ENCODE measurements at regions not wholly inside any gene's neighbourhood (a gene's known extent, or its start where the extent isn't known, plus 50 kb on each side); places are given as distances from the start of the nearest gene placed in this dataset.

- no peak for TF ChIP-seq CTCF (IDR thresholded peaks at IDR 0.05)
- no peak for TF ChIP-seq POLR2A (IDR thresholded peaks at IDR 0.05)
- TF ChIP-seq POLR2AphosphoS5 (IDR thresholded peaks at IDR 0.05; ENCODE audit: insufficient read depth in 1 of 2, low read depth in 1 of 2), result no peak
- no peak overlapping the region for H3K27ac ChIP-seq
- intact Hi-C loops (cut with DNase I), result no loop called here
- no peaks in the 10 kb centered on the region for H3K36me3 ChIP-seq
- H3K27me3 ChIP-seq, result no peaks in the 10 kb centered on the region
- no peak overlapping the region for H3K4me3 ChIP-seq
- H3K4me1 ChIP-seq, result no peaks in the 10 kb centered on the region
- no peak for DNase-seq (ENCODE audit: extremely low spot score in 2 of 2)
- no peaks in the 10 kb centered on the region for H3K9me3 ChIP-seq
These were observed 145.4 kb upstream of the EYS start for GRCh38 chr6:65852369-65852852.

DNA sequence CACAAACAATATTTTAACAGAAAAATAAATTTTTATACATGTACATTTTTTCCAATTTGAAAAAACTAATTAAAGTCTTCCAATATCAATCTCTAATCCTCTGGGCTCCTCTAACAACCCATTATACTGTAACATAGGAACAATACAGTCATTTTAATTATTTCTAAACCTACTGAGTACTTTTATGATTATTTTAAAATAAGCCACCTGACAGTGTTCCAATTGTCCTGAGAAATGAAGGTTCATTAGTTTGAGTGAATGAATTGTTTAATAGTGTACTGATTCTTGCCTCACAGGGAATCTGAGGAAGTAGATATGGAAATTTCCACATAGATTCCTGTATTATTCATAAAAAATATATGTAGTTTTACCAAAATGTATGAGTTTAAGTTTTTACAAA is 123.1 kb upstream of the EYS start:
- no peak overlapping the region for H3K4me3 ChIP-seq
- no peaks in the 10 kb centered on the region for H3K27me3 ChIP-seq
- no peak for DNase-seq (ENCODE audit: extremely low spot score in 2 of 2)
- no peaks in the 10 kb centered on the region for H3K9me3 ChIP-seq
- no peaks in the 10 kb centered on the region for H3K36me3 ChIP-seq
- no peak overlapping the region for H3K27ac ChIP-seq
- intact Hi-C loops (cut with DNase I), result no loop called here
- TF ChIP-seq POLR2A (IDR thresholded peaks at IDR 0.05), result no peak
- TF ChIP-seq POLR2AphosphoS5 (IDR thresholded peaks at IDR 0.05; ENCODE audit: insufficient read depth in 1 of 2, low read depth in 1 of 2), result no peak
- no peak for TF ChIP-seq CTCF (IDR thresholded peaks at IDR 0.05)
- H3K4me1 ChIP-seq, result no peaks in the 10 kb centered on the region

- Histone ChIP-seq H3K27me3 (no peaks in the 10 kb centered on the region), H3K36me3 (no peaks in the 10 kb centered on the region), H3K27ac (no peak overlapping the region), H3K4me1 (no peaks in the 10 kb centered on the region), H3K9me3 (no peaks in the 10 kb centered on the region), H3K4me3 (no peak overlapping the region)
- TF ChIP-seq POLR2A (IDR thresholded peaks at IDR 0.05) (no peak), POLR2AphosphoS5 (IDR thresholded peaks at IDR 0.05; ENCODE audit: insufficient read depth in 1 of 2, low read depth in 1 of 2) (no peak), CTCF (IDR thresholded peaks at IDR 0.05) (no peak)
- intact Hi-C loops (cut with DNase I), result no loop called here
- no peak for DNase-seq (ENCODE audit: extremely low spot score in 2 of 2)
These were observed 112.1 kb upstream of the EYS start for GRCh38 chr6:65819152-65819551.

DNA sequence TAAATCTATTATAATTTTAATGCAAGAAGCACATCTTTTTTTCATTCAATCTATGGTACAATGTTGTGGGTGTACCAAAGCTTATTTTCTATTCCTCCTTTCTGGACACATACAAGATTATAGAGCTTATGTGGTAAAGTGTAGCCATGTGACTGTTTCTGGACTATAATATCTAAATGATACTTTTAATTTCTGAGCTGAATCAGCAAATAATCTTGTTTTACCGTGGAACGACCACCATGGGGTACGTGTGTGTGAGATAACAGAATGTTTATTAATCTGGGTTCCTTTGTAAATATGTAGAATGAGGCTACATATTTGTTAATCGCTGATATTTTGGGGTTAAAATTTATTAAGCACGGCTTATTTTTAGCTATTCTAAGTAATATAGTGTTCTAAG is 111.5 kb upstream of the EYS start:
- H3K4me1 ChIP-seq, result no peaks in the 10 kb centered on the region
- no peak overlapping the region for H3K4me3 ChIP-seq
- no peak overlapping the region for H3K27ac ChIP-seq
- intact Hi-C loops (cut with DNase I), result no loop called here
- no peaks in the 10 kb centered on the region for H3K9me3 ChIP-seq
- no peaks in the 10 kb centered on the region for H3K36me3 ChIP-seq
- H3K27me3 ChIP-seq, result no peaks in the 10 kb centered on the region
- TF ChIP-seq CTCF (IDR thresholded peaks at IDR 0.05) (no peak), POLR2A (IDR thresholded peaks at IDR 0.05) (no peak), POLR2AphosphoS5 (IDR thresholded peaks at IDR 0.05; ENCODE audit: insufficient read depth in 1 of 2, low read depth in 1 of 2) (no peak)
- no peak for DNase-seq (ENCODE audit: extremely low spot score in 2 of 2)

DNA sequence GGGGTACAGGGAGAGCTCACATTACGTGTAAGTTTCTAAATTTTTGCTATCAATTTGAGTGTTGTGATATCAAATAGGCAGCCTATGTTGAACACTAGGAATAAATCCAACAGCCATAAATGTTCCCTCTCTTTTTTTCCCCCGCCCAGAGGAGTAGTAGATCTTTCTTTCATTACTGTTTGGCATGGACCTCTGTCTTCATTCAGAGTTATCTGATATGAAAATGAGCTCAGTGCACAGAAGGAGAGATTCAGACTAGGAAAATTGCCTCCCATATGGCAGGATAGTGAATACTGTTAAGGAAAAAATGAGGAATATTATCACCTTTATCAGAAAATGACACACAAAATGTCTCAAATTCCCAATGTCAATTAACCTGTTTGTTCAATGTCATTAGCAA is 110.0 kb upstream of the EYS start:
- no peak overlapping the region for H3K27ac ChIP-seq
- no peaks in the 10 kb centered on the region for H3K9me3 ChIP-seq
- TF ChIP-seq CTCF (IDR thresholded peaks at IDR 0.05) (no peak), POLR2AphosphoS5 (IDR thresholded peaks at IDR 0.05; ENCODE audit: insufficient read depth in 1 of 2, low read depth in 1 of 2) (no peak), POLR2A (IDR thresholded peaks at IDR 0.05) (no peak)
- no peaks in the 10 kb centered on the region for H3K27me3 ChIP-seq
- no peaks in the 10 kb centered on the region for H3K36me3 ChIP-seq
- DNase-seq (ENCODE audit: extremely low spot score in 2 of 2), result no peak
- intact Hi-C loops (cut with DNase I), result no loop called here
- no peak overlapping the region for H3K4me3 ChIP-seq
- H3K4me1 ChIP-seq, result no peaks in the 10 kb centered on the region

Data from vagina (tissue), 2 donors.